Neural cell (in vitro differentiated cells): ENCODE measurements at regions not wholly inside any gene's neighbourhood (a gene's known extent, or its start where the extent isn't known, plus 50 kb on each side); places are given as distances from the start of the nearest gene placed in this dataset.

Experiments used
- H2AFZ ChIP-seq: fragments of 200-600, 300-800 bp; sonication (generic), shearing (Covaris generic); 2 replicates; pipeline ENCODE4 v1.6.0; 2014; ENCODE audit warnings: low read depth, mild to moderate bottlenecking, antibody characterized with exemption, low read length, moderate library complexity
- H3F3A ChIP-seq: fragments of 200-600 bp; shearing (Covaris generic); 2 replicates; pipeline ENCODE4 v1.6.1; 2016; ENCODE audit warnings: mild to moderate bottlenecking, moderate library complexity, mixed read lengths, antibody characterized with exemption, low read length; ENCODE audit not compliant: insufficient read depth, poor library complexity, severe bottlenecking
- H3K27ac ChIP-seq: fragments of 200-600, 300-800 bp; sonication (generic), shearing (Covaris generic); 2 replicates; pipeline ENCODE4 v1.5.1; 2014; ENCODE audit warnings: mild to moderate bottlenecking, low read length, moderate library complexity
- H3K27me3 ChIP-seq: fragments of 300-800, 200-600 bp; sonication (generic), shearing (Covaris generic); 2 replicates; pipeline ENCODE4 v1.6.0; 2014; ENCODE audit warnings: mild to moderate bottlenecking, low read depth, low read length, moderate library complexity; ENCODE audit not compliant: insufficient read depth
- H3K36me3 ChIP-seq: fragments of 300-800, 200-600 bp; sonication (generic), shearing (Covaris generic); 2 replicates; pipeline ENCODE4 v1.5.1; 2014; ENCODE audit warnings: mild to moderate bottlenecking, antibody characterized with exemption, low read length, moderate library complexity; ENCODE audit not compliant: insufficient read depth
- H3K4me2 ChIP-seq: fragments of 300-800, 200-600 bp; sonication (generic), shearing (Covaris generic); 2 replicates; pipeline ENCODE4 v1.6.0; 2014; ENCODE audit warnings: mild to moderate bottlenecking, low read length
- H3K4me3 ChIP-seq: fragments of 300-800, 200-600 bp; sonication (generic), shearing (Covaris generic); 2 replicates; pipeline ENCODE4 v1.5.1; 2014; ENCODE audit warnings: mild to moderate bottlenecking, low read length, moderate library complexity
- H3K79me2 ChIP-seq: fragments of 200-600 bp; shearing (Covaris generic); replicated peaks from 2 replicates; pipeline ENCODE4 v1.6.0; 2014; ENCODE audit warnings: mild to moderate bottlenecking, low read length, moderate library complexity; ENCODE audit not compliant: insufficient read depth
- H3K9ac ChIP-seq: fragments of 300-800, 200-600 bp; sonication (generic), shearing (Covaris generic); 2 replicates; pipeline ENCODE4 v1.6.1; 2016; ENCODE audit warnings: mild to moderate bottlenecking, low read length, mixed read lengths
- H3K9me2 ChIP-seq: fragments of 200-600 bp; shearing (Covaris generic); 2 replicates; pipeline ENCODE4 v1.6.1; 2016; ENCODE audit warnings: mild to moderate bottlenecking, low read length, mixed read lengths; ENCODE audit not compliant: insufficient read depth
- H3K9me3 ChIP-seq: fragments of 200-600, 300-800 bp; sonication (generic), shearing (Covaris generic); 2 replicates; pipeline ENCODE4 v1.6.1; 2016; ENCODE audit warnings: mild to moderate bottlenecking, mixed run types, low read length, moderate library complexity, mixed read lengths
- H4K20me1 ChIP-seq: fragments of 200-600 bp; shearing (Covaris generic); 2 replicates; pipeline ENCODE4 v1.6.1; 2016; ENCODE audit warnings: mild to moderate bottlenecking, mixed run types; ENCODE audit not compliant: insufficient read depth
- EP300 ChIP-seq: fragments of 450-650 bp; conservative IDR thresholded peaks from 2 replicates; pipeline ENCODE4 v1.6.1; 2014; ENCODE audit warnings: antibody characterized with exemption, mild to moderate bottlenecking, moderate library complexity; ENCODE audit not compliant: poor library complexity, severe bottlenecking
- EZH2 ChIP-seq: fragments of 200-600, 300-800 bp; shearing (Covaris generic), sonication (generic); IDR thresholded peaks from 2 replicates; pipeline ENCODE4 v1.6.1; 2014; ENCODE audit warnings: antibody characterized with exemption, low read length, borderline replicate concordance, mild to moderate bottlenecking; ENCODE audit not compliant: insufficient read depth, poor library complexity, severe bottlenecking
- MXI1 ChIP-seq: fragments of 450-650 bp; conservative IDR thresholded peaks from 2 replicates; pipeline ENCODE4 v1.6.1; 2014; ENCODE audit warnings: antibody characterized with exemption, mild to moderate bottlenecking; ENCODE audit not compliant: poor library complexity, severe bottlenecking
- POLR2AphosphoS5 ChIP-seq: IDR thresholded peaks from 2 replicates; pipeline ENCODE4 v1.6.1; 2012
- RAD21 ChIP-seq: fragments of 450-650 bp; conservative IDR thresholded peaks from 2 replicates; pipeline ENCODE4 v1.6.1; 2014; ENCODE audit warnings: antibody characterized with exemption, mild to moderate bottlenecking, moderate library complexity
- REST ChIP-seq: IDR thresholded peaks from 2 replicates; pipeline ENCODE4 v1.6.1; 2012; ENCODE audit warnings: borderline replicate concordance
- SMC3 ChIP-seq: fragments of 450-650 bp; conservative IDR thresholded peaks from 2 replicates; pipeline ENCODE4 v1.6.1; 2014; ENCODE audit warnings: antibody characterized with exemption, mild to moderate bottlenecking, moderate library complexity; ENCODE audit not compliant: poor library complexity
- TAF1 ChIP-seq: IDR thresholded peaks from 2 replicates; pipeline ENCODE4 v1.6.1; 2012; ENCODE audit warnings: low read depth
- TF ChIP-seq, protein P1 (sequence below): fragments of 450-650 bp; IDR thresholded peaks from 2 replicates; pipeline ENCODE4 v1.5.1; 2014; ENCODE audit warnings: antibody characterized with exemption, mild to moderate bottlenecking, moderate library complexity; ENCODE audit not compliant: poor library complexity, severe bottlenecking

GRCh38 chr5:35345222-35345621, 114.9 kb upstream of the PRLR start:
- H3K27me3 ChIP-seq, result no peaks in the 10 kb centered on the region
- no peak overlapping the region for H3K27ac ChIP-seq
- H3K9me3 ChIP-seq, result peaks cover 2% of the 10 kb centered on the region
- no peaks in the 10 kb centered on the region for H4K20me1 ChIP-seq
- H3K9ac ChIP-seq, result no peak overlapping the region
- no peaks in the 10 kb centered on the region for H3K79me2 ChIP-seq
- H3F3A ChIP-seq, result no peaks in the 10 kb centered on the region
- H3K36me3 ChIP-seq, result no peaks in the 10 kb centered on the region
- H3K9me2 ChIP-seq, result no peaks in the 10 kb centered on the region
- H3K4me3 ChIP-seq, result no peak overlapping the region
- TF ChIP-seq RAD21 (no peak), EZH2 (no peak), EP300 (no peak), POLR2AphosphoS5 (no peak), TAF1 (no peak), SMC3 (no peak), REST (no peak), MXI1 (no peak)
- TF ChIP-seq, protein P1, sequence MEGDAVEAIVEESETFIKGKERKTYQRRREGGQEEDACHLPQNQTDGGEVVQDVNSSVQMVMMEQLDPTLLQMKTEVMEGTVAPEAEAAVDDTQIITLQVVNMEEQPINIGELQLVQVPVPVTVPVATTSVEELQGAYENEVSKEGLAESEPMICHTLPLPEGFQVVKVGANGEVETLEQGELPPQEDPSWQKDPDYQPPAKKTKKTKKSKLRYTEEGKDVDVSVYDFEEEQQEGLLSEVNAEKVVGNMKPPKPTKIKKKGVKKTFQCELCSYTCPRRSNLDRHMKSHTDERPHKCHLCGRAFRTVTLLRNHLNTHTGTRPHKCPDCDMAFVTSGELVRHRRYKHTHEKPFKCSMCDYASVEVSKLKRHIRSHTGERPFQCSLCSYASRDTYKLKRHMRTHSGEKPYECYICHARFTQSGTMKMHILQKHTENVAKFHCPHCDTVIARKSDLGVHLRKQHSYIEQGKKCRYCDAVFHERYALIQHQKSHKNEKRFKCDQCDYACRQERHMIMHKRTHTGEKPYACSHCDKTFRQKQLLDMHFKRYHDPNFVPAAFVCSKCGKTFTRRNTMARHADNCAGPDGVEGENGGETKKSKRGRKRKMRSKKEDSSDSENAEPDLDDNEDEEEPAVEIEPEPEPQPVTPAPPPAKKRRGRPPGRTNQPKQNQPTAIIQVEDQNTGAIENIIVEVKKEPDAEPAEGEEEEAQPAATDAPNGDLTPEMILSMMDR, result no peak
- no peak overlapping the region for H3K4me2 ChIP-seq
- H2AFZ ChIP-seq, result no peak overlapping the region

DNA sequence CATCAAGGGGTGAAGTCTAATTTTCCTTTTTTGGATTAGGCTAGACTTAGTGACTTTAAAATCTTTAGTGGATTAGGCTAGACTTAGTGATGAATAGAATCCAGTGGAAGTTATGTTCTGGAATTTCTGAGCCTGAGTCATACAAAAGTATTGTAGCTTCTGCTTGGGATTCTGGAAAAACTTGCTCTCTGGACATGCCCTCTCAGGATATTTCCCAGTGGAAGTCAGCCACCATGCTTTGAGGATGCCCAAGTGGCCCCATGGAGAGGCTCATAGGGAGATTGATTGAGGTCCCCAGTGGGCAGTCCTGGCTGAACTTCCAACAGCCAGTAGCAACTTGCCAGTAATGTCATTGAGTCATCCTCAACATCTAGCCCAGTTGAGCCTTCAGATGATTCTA, 112.4 kb upstream of the PRLR start:
- no peaks in the 10 kb centered on the region for H3K9me3 ChIP-seq

More for the DNA sequence above, 112.4 kb upstream of the PRLR start:
- no peak overlapping the region for H3K4me2 ChIP-seq
- H3K27ac ChIP-seq, result no peak overlapping the region
- H3K36me3 ChIP-seq, result no peaks in the 10 kb centered on the region
- no peaks in the 10 kb centered on the region for H3F3A ChIP-seq
- no peak overlapping the region for H3K4me3 ChIP-seq
- no peaks in the 10 kb centered on the region for H4K20me1 ChIP-seq
- TF ChIP-seq, protein P1, result no peak
- TF ChIP-seq MXI1 (no peak), POLR2AphosphoS5 (no peak), RAD21 (no peak), TAF1 (no peak), REST (no peak), EP300 (no peak), EZH2 (no peak), SMC3 (no peak)
- no peaks in the 10 kb centered on the region for H3K79me2 ChIP-seq
- no peaks in the 10 kb centered on the region for H3K27me3 ChIP-seq
- H3K9me2 ChIP-seq, result no peaks in the 10 kb centered on the region
- H2AFZ ChIP-seq, result no peak overlapping the region
- no peak overlapping the region for H3K9ac ChIP-seq
